Activated naive CD4-positive, alpha-beta T cell treated with anti-CD3 and anti-CD28 coated beads, Interleukin-2, amount 50 U/mL, for 24 hours (primary cell): ENCODE measurements at regions not wholly inside any gene's neighbourhood (a gene's known extent, or its start where the extent isn't known, plus 50 kb on each side); places are given as distances from the start of the nearest gene placed in this dataset.
"Not testable (repeated sequence)": the region's sequence is repeated elsewhere in the genome, so short reads cannot be mapped to it uniquely, and the experiment has no call there.

Source experiments
- H3K27ac Mint-ChIP-seq: one replicate; pipeline ENCODE4 v1.8.0; 2021; ENCODE audit warnings: mild to moderate bottlenecking, mixed read lengths
- H3K27me3 Mint-ChIP-seq: one replicate; pipeline ENCODE4 v1.8.0; 2021; ENCODE audit warnings: mixed read lengths
- H3K36me3 Mint-ChIP-seq: one replicate; pipeline ENCODE4 v1.8.0; 2021; ENCODE audit warnings: mixed read lengths
- H3K4me1 Mint-ChIP-seq: one replicate; pipeline ENCODE4 v1.8.0; 2021; ENCODE audit warnings: mixed read lengths
- H3K4me3 Mint-ChIP-seq: one replicate; pipeline ENCODE4 v1.8.0; 2021; ENCODE audit warnings: mild to moderate bottlenecking, mixed read lengths
- H3K9me3 Mint-ChIP-seq: one replicate; pipeline ENCODE4 v1.8.0; 2021; ENCODE audit warnings: mixed read lengths

DNA sequence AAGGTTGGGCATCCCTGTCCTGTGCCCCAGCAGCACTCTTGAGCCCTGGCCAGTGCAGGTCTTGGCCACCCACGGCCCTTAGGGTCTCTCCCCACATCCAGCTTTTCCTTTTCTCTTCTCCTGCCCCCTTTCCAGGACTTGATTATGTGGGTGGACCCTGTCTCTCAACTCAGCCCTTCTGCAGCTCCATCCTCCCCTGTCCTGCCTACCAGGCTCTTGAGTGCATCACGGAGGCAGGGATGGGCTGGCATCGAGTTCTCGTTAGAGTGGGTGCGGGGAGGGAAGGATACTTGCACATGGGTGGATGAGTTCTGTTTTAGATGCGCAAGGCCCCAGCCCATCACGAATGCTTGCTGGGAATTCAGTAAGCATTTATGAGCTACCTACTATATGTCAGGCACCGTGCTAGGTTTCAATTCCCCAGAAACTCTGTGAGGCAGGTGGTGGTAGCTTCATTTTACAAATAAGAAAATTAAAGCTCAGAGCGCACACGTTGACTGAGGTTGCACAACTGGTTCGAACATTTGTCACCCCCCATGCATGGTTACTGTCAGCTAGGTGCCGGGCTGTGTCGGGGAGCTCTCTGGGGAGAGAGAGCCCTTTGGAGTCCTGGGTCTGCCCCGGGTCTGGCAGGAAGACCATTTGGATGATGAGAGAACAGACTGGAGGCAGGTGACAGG is 144.6 kb upstream of the PITX1 start:
- Mint-ChIP-seq H3K36me3 (no peaks in the 10 kb centered on the region), H3K4me3 (no peak overlapping the region), H3K9me3 (no peaks in the 10 kb centered on the region), H3K27ac (no peak overlapping the region), H3K27me3 (peaks cover 2% of the 10 kb centered on the region), H3K4me1 (no peaks in the 10 kb centered on the region)

DNA sequence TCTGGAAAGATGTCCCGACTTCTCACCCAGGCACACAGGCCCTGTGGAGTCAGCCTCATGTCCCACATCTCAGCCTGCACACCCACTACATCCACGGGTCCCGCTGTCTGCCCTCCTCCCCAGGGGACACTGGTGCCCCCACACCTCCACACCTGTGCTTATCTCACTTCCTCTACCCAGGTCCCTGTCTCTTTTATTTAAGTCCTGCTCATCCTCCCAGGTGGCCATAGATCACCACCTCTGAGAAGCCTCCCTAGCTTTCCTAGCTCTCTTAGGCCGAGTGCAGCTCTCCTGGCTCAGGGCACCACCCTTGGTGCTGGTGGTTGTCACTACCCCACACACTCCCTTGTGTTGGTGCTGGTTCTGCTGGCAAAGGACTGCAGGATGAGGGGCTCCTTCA is 143.6 kb upstream of the PITX1 start:
- H3K36me3 Mint-ChIP-seq = no peaks in the 10 kb centered on the region
- no peak overlapping the region for H3K4me3 Mint-ChIP-seq
- peaks cover 6% of the 10 kb centered on the region for H3K27me3 Mint-ChIP-seq
- no peak overlapping the region for H3K27ac Mint-ChIP-seq
- H3K9me3 Mint-ChIP-seq = no peaks in the 10 kb centered on the region
- H3K4me1 Mint-ChIP-seq = no peaks in the 10 kb centered on the region

DNA sequence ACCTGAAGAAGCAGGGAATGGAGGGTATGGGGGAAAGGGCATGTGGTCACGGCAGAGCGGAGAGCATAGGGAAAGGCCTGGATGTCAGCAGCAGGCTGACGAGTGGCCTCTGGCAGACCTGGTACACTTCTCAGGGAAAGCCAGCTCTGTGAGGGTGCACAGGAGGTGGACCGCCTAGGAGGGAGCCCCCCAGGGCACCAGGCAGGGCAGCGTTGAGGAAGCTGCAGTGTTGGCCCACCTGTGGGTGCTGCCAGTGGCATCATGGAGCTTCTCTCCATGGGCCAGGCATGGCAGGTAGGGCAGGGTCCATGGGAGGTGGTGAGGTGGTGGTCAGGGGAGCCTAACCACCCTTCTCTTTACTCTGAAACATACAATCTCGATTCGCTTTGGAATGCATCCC is 143.0 kb upstream of the PITX1 start:
- Mint-ChIP-seq H3K36me3 (no peaks in the 10 kb centered on the region), H3K27ac (no peak overlapping the region), H3K9me3 (no peaks in the 10 kb centered on the region), H3K4me1 (no peaks in the 10 kb centered on the region), H3K27me3 (peaks cover 11% of the 10 kb centered on the region), H3K4me3 (no peak overlapping the region)

DNA sequence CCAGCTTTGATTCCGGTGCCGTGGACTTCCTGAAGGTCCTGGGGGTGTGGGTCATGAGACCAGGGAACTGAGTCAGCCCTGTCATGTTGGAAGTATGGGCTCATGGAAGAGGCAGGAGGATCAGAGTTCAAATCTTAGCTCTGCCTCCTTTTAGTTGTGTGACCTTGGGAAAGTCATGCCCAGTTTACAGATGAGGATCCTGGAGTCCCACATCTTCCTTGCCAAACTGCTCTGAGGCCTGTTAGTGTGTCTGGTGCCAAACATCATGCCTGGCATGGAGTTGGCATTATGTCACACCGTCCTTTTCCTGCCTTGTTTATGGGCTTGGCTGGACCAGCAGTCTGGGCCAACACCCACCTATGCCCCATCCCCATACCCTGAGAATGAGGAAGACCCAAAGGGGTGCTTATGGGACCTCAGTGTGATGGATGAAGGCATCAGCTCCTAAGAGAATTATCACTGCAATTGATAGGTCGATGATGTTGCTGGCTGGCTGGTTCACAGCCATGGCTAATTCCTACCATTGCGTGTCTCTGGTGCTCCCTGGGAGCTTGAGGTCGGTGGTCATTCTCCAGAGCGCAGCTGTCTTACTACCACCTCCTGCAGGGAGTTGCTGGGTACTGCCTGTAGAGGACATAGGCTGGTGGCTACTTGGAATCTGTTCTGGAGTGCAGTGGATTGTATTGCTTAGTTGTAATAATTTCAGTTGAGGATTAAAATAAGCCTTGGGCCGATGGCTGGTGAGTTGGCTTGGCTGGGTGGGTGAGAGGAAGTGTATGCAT is 140.5 kb upstream of the PITX1 start:
- Mint-ChIP-seq H3K36me3 (no peaks in the 10 kb centered on the region), H3K4me3 (no peak overlapping the region), H3K4me1 (no peaks in the 10 kb centered on the region), H3K27ac (no peak overlapping the region), H3K27me3 (peaks cover 19% of the 10 kb centered on the region), H3K9me3 (no peaks in the 10 kb centered on the region)

DNA sequence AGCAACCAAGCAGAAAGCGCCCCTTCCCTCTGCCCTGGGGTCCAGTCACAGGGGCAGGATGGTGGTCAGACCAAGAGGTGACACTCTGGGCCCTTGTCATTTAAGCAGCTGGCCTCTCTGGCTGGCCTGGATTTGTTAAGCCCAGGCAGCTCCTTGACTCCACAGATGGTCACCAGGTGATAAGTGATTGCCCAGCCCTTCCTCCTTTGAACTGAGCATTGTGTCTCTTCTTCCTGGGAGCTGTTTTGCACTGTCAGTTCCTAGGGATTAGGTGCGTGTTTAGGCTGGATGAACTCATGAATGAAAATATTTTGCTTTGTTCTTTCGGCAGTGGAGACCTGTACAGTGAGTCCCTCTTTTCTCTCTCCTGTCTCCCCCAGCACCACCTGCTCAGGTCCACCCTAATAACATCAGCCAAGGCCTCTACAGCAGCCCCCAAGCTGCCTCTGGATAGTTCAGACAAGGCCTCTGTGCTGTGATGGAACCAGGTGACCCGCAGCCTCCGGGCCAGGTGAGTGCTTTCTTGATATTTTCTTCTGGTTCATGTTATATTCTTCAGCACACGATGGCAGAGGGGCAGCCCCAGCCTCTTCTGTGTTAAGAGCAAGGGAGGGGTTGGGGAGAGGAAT is 139.7 kb upstream of the PITX1 start:
- H3K36me3 Mint-ChIP-seq = no peaks in the 10 kb centered on the region
- H3K9me3 Mint-ChIP-seq = no peaks in the 10 kb centered on the region
- no peak overlapping the region for H3K4me3 Mint-ChIP-seq
- no peak overlapping the region for H3K27ac Mint-ChIP-seq
- no peaks in the 10 kb centered on the region for H3K4me1 Mint-ChIP-seq
- peaks cover 21% of the 10 kb centered on the region for H3K27me3 Mint-ChIP-seq

DNA sequence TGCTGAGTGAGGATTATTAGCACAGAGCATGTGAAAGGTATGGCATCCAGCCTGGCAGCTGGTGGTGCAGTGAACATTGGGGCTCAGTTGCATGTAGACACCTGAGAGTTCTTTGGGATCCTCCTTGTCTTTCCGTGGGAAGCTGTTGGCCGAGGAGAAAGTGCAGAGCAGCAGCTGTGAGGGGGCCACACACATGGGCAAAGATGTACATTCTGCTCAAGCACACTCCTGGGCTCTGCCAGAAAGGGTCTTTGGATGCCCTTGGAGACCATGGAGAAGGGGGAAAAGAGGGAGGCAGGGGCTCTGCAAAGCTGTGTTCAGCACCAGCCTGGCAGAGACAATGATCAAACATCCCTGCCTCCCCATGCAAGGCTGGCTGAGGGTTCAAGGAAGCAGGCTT is 138.7 kb upstream of the PITX1 start:
- Mint-ChIP-seq H3K27ac (no peak overlapping the region), H3K27me3 (peaks cover 25% of the 10 kb centered on the region)

DNA sequence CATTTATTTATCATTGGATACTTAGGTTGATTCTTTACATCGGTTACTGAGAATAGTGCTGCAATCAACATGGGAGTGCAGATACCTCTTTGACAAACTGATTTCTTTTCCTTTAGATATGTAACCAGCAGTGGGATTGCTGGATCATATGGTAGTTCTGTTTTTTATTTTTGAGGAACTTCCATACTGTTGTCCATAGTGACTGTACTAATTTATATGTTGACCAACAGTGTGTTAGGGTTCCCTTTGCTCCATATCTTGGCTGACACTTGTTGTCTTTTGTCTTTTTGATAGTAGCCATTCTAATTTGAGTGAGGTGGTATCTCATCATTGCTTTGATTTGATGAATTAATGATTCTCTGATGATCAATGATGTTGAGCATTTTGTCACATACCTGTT is 137.3 kb upstream of the PITX1 start:
- H3K4me1 Mint-ChIP-seq = no peaks in the 10 kb centered on the region
- H3K4me3 Mint-ChIP-seq = no peak overlapping the region
- H3K27ac Mint-ChIP-seq = no peak overlapping the region
- H3K27me3 Mint-ChIP-seq = peaks cover 34% of the 10 kb centered on the region
- H3K9me3 Mint-ChIP-seq = no peaks in the 10 kb centered on the region
- H3K36me3 Mint-ChIP-seq = no peaks in the 10 kb centered on the region

More for the DNA sequence above, 138.7 kb upstream of the PITX1 start:
- Mint-ChIP-seq H3K4me3 (no peak overlapping the region), H3K36me3 (no peaks in the 10 kb centered on the region), H3K4me1 (no peaks in the 10 kb centered on the region), H3K9me3 (no peaks in the 10 kb centered on the region)

DNA sequence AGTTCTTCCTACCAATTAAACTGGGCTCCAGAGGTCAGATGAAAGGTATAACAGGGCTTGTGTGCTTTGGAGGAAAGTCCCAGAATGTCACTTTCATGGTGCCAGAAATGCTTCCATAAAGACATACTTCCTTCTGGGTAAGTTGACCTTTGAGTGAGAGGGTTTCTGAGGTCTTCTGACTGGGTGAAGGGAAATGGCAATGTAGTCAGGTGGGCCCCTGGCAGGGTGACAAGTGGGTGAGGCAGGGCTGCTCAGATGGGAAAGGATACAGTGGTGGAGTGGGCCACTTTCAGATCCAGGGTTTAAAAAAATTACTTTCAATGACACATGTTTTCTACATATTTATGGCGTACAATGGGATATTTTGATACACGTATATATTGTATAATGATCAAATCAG is 136.5 kb upstream of the PITX1 start:
- H3K36me3 Mint-ChIP-seq = no peaks in the 10 kb centered on the region
- H3K27ac Mint-ChIP-seq = no peak overlapping the region
- H3K9me3 Mint-ChIP-seq = no peaks in the 10 kb centered on the region
- peaks cover 37% of the 10 kb centered on the region for H3K27me3 Mint-ChIP-seq
- no peak overlapping the region for H3K4me3 Mint-ChIP-seq
- no peaks in the 10 kb centered on the region for H3K4me1 Mint-ChIP-seq

DNA sequence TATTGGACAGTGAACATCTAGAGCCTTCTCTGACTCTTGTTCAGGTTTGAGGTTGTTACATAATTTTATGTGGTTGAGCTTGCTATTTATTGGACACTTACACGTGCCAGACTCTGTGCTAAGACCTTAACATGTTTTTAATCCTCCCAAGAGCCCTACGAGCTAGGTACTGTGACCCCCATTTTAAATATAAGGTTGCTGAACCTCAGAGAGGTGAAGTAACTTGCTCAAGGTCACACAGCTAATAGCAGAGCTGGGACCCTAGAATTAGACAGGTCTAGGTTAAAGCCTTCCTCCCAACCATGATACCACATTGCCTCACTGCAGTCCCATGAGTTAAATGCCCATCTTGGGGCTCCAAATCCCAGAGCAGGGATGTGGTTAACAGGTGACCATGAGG is 135.7 kb upstream of the PITX1 start:
- H3K4me1 Mint-ChIP-seq = no peaks in the 10 kb centered on the region
- no peaks in the 10 kb centered on the region for H3K9me3 Mint-ChIP-seq
- no peaks in the 10 kb centered on the region for H3K36me3 Mint-ChIP-seq
- H3K27ac Mint-ChIP-seq = no peak overlapping the region
- peaks cover 37% of the 10 kb centered on the region for H3K27me3 Mint-ChIP-seq
- H3K4me3 Mint-ChIP-seq = no peak overlapping the region

DNA sequence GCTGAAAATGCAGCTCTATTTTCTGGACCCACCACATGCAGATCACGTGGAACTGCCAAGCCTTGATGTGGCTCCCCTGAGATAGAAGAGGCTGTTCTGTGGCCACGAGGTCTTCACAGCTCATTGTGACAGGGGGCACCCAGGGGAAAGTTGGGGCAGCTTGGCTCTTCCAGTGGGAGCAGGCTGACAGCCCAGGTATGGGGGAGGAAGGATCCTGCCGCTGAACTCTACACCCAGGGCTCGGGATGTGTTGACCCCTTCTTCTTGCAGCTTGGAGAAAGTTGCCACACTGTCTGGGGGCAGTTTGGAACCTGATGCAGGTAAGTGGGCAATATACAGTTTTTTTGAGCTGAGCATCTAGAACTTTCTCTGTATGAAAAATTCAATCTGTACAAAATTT is 133.6 kb upstream of the PITX1 start:
- Mint-ChIP-seq H3K27me3 (peaks cover 37% of the 10 kb centered on the region), H3K27ac (no peak overlapping the region), H3K36me3 (no peaks in the 10 kb centered on the region), H3K9me3 (no peaks in the 10 kb centered on the region), H3K4me1 (no peaks in the 10 kb centered on the region), H3K4me3 (no peak overlapping the region)

DNA sequence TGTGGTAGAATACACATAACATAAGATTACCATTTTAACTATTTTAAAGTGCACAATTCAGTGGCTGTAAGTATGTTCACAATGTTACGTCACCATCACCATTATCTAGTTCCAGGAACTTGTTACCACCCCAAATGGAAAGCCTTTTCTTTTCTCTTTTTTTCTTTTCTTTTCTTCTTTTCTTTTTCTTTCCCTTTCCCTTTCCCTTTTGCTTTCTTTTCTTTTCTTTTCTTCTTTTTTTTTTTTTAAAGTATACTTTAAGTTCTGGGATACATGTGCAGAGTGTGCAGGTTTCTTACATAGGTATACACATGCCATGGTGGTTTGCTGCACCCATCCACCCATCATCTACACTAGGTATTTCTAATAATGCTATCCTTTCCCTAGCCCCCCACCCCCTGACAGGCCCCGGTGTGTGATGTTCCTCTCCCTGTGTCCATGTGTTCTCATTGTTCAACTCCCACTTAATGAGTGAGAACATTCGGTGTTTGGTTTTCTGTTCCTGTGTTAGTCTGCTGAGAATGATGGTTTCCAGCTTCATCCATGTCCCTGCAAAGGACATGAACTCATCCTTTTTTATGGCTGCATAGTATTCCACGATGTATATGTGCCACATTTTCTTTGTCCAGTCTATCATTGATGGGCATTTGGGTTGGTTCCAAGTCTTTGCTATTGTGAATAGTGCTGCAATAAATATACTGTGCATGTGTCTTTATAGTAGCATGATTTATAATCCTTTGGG is 131.0 kb upstream of the PITX1 start:
- peaks cover 26% of the 10 kb centered on the region for H3K27me3 Mint-ChIP-seq
- H3K27ac Mint-ChIP-seq, H3K4me3 Mint-ChIP-seq, H3K9me3 Mint-ChIP-seq, H3K4me1 Mint-ChIP-seq, H3K36me3 Mint-ChIP-seq: not testable (repeated sequence)

DNA sequence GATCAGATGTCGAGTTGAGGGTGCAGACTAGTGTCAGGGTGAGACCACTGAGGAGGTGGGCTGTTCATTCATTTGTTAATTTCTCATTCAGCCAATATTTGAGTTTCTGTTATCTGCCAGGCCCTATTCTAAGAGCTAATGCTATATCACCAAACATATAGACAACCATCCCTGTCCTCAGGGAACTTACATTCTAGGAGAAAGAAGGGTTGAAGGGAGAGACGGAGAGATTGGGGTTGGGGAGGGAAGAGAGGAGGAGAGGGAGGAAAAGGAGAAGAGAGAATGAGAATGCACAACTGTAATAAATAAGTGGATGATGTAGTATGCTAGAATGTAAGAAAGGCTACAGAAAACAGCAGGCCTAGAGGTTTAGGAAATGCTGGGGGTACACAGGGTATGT is 129.9 kb upstream of the PITX1 start:
- H3K36me3 Mint-ChIP-seq = peaks cover 3% of the 10 kb centered on the region
- H3K9me3 Mint-ChIP-seq = peaks cover 9% of the 10 kb centered on the region
- no peaks in the 10 kb centered on the region for H3K4me1 Mint-ChIP-seq
- peaks cover 26% of the 10 kb centered on the region for H3K27me3 Mint-ChIP-seq
- H3K27ac Mint-ChIP-seq = no peak overlapping the region
- H3K4me3 Mint-ChIP-seq = no peak overlapping the region

DNA sequence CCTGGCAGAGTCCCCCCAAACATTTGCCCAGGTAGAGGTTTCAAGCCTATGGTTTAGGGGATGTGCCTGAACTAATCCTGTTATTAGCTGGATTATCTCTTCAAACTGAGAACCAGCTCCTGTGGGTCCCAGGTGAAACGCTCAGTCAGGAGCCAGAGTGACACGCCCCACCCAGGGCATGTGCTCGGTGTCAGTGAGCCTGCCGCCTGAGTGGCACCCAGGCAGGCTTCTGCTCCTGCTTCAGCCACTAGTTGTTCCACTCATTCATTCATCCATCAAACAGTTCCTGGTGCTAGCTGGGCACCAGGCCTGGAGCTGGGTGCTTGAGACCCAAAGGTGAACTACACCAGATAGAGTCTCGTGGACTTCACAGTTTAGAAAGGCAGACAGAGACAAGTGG is 129.4 kb upstream of the PITX1 start:
- Mint-ChIP-seq H3K27ac (no peak overlapping the region), H3K4me1 (no peaks in the 10 kb centered on the region), H3K4me3 (no peak overlapping the region), H3K36me3 (peaks cover 6% of the 10 kb centered on the region), H3K9me3 (peaks cover 13% of the 10 kb centered on the region), H3K27me3 (peaks cover 23% of the 10 kb centered on the region)

DNA sequence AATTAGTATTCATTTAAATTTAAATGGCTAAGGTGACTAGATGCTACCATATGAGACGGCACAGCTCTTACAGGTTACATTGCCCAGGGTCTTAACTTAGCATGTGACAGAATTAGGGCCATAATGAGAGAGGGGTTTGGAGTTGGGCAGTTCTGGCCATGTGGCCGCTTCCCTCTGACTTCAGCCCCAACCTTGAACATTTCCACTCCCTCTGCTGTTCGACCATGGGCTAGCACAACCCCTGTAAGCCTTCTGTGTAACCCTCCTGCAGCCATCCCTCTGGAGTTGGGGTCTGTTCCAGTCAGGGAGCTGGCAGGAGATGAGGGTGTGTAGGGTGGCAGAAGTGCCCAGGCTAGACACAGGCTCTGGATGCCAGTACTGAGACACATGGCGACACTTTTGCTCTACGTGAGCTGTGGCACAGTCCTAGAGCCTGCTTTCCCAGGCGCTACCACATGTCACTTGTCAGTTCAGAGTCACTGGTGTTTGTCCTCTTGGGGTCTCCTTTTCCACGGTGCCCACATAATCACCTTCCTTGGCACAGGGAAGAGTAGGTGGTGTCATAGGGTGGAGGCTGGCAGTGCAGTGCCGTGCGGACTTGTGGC is 128.7 kb upstream of the PITX1 start:
- Mint-ChIP-seq H3K27ac (no peak overlapping the region), H3K36me3 (peaks cover 6% of the 10 kb centered on the region), H3K9me3 (peaks cover 13% of the 10 kb centered on the region), H3K27me3 (peaks cover 21% of the 10 kb centered on the region), H3K4me3 (no peak overlapping the region), H3K4me1 (no peaks in the 10 kb centered on the region)

DNA sequence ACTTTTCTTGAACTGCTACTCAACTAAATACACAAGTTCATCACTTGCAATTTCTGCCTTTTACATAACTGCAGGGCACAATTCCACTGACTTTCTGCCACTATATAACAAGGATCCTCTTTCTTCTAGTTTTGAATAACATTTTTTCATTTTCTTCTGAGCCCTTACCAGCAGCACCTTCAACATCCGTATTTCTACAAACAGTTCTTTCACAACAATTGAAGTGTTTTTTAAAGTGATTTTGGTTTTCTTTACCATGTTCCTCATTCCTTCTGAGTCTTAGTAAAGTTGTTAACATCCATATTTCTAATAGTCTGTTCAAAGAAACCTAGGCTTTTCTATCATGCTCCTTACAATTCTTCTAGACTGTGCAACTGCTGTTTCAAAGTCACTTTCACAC is 127.2 kb upstream of the PITX1 start:
- Mint-ChIP-seq H3K27ac (no peak overlapping the region), H3K4me3 (no peak overlapping the region), H3K36me3 (peaks cover 9% of the 10 kb centered on the region), H3K4me1 (no peaks in the 10 kb centered on the region), H3K27me3 (peaks cover 11% of the 10 kb centered on the region), H3K9me3 (peaks cover 13% of the 10 kb centered on the region)
